Lung (tissue), 11 donors: ENCODE measurements at regions not wholly inside any gene's neighbourhood (a gene's known extent, or its start where the extent isn't known, plus 50 kb on each side); places are given as distances from the start of the nearest gene placed in this dataset.

Source experiments
- ATAC-seq: fragments of 200-7000 bp; cut with Tn5 transposase; one replicate; pipeline ENCODE4 v1.9.1; 2020; ENCODE audit warnings: moderate number of reproducible peaks; ENCODE audit not compliant: insufficient read depth, low FRiP score
- DNase-seq, 3 donors: peaks; one replicate each; pipeline ENCODE4 v3.0.0-alpha.2; 2013 to 2017
- H3K27ac ChIP-seq, 2 donors: one replicate each; pipeline ENCODE4 v1.5.1; 2013; ENCODE audit warnings: mild to moderate bottlenecking in 2 of 2, moderate library complexity in 2 of 2, control low read depth in 1 of 2, inconsistent platforms in 1 of 2, low read depth in 1 of 2, low read length in 1 of 2
- H3K27me3 ChIP-seq, 3 donors: one replicate each; pipeline ENCODE4 v1.5.1; 2013; ENCODE audit warnings: low read length in 2 of 3; ENCODE audit not compliant: control insufficient read depth in 3 of 3, insufficient read depth in 3 of 3
- H3K36me3 ChIP-seq, 4 donors: one replicate each; pipeline ENCODE4 v1.5.1; 2013; ENCODE audit warnings: low read length in 4 of 4, mild to moderate bottlenecking in 1 of 4, moderate library complexity in 1 of 4; ENCODE audit not compliant: control insufficient read depth in 4 of 4, insufficient read depth in 4 of 4
- H3K4me1 ChIP-seq, 5 donors: one replicate each; pipeline ENCODE4 v1.5.1; 2013; ENCODE audit warnings: low read length in 5 of 5, mild to moderate bottlenecking in 2 of 5, moderate library complexity in 1 of 5; ENCODE audit not compliant: control insufficient read depth in 5 of 5, insufficient read depth in 5 of 5
- H3K4me3 ChIP-seq: one replicate; pipeline ENCODE4 v1.5.1; 2013; ENCODE audit warnings: mild to moderate bottlenecking, control low read depth, moderate library complexity
- H3K9ac ChIP-seq, 2 donors: one replicate each; pipeline ENCODE4 v1.5.1; 2013; ENCODE audit warnings: low read length in 2 of 2, control low read depth in 1 of 2; ENCODE audit not compliant: insufficient read depth in 1 of 2
- H3K9me3 ChIP-seq, 4 donors: one replicate each; pipeline ENCODE4 v1.5.1; 2013; ENCODE audit warnings: low read length in 3 of 4, mild to moderate bottlenecking in 1 of 4, moderate library complexity in 1 of 4; ENCODE audit not compliant: control insufficient read depth in 4 of 4, insufficient read depth in 3 of 4
- WGBS, 2 donors: extraction: QIAGEN DNeasy Blood & Tissue Kit; methylation state at CpG; one replicate each; pipeline ENCODE4 v1.1.7; 2013; 5-methylcytosine and 5-hydroxymethylcytosine counted together
- TF ChIP-seq, protein P1 (sequence below): IDR thresholded peaks from 2 replicates; pipeline ENCODE4 v1.5.1; 2012; ENCODE audit warnings: mild to moderate bottlenecking; ENCODE audit errors: control extremely low read depth, extremely low read depth
- donor health status: control.
- donor health status: control.
- donor health status: Bipolar disorder and iron deficiency.
- donor health status: healthy.
- donor health status: DM: yes; HTN: yes; CAD: no.

DNA sequence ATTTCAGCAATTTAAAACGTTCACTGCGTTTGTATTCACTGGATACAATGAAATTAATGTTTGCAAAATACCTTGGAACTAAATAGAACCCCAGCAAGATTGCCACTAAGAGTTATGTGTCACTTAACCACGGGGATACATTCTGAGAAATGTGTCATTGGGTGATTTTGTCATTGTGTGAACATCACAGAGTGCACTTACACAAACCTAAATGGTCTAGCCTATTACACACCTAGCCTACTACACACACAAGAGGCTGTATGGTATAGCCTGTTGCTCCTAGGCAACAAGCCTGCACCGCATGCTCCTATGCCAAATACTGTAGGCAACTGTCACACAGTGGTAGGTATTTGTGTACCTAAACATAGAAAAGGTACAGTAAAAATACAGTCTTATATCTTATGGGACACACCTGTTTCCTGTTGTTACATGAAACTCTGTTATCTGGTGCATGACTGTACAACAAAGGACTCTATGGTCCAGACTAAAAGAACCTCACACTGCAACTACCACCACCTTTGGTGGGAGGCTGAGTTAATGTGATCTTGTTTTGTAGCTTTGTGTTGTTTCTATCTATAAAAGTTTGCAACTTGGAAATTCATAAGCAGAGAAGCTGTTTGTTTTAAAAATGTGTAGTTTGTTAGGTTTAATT is 92.2 kb upstream of the NTRK3 start:
- Histone ChIP-seq H3K27ac (no peak overlapping the region), H3K27me3 (no peaks in the 10 kb centered on the region), H3K4me3 (no peak overlapping the region), H3K36me3 (no peaks in the 10 kb centered on the region), H3K4me1 (no peaks in the 10 kb centered on the region), H3K9ac (no peak overlapping the region), H3K9me3 (peaks cover 0 to 6% (median 5%) of the 10 kb centered on the region in 4 donors)
- WGBS, 2 donors: 61 to 72% methylated on average over 4 of the region's 4 CpGs
- ATAC-seq: no peak
- TF ChIP-seq, protein P1, sequence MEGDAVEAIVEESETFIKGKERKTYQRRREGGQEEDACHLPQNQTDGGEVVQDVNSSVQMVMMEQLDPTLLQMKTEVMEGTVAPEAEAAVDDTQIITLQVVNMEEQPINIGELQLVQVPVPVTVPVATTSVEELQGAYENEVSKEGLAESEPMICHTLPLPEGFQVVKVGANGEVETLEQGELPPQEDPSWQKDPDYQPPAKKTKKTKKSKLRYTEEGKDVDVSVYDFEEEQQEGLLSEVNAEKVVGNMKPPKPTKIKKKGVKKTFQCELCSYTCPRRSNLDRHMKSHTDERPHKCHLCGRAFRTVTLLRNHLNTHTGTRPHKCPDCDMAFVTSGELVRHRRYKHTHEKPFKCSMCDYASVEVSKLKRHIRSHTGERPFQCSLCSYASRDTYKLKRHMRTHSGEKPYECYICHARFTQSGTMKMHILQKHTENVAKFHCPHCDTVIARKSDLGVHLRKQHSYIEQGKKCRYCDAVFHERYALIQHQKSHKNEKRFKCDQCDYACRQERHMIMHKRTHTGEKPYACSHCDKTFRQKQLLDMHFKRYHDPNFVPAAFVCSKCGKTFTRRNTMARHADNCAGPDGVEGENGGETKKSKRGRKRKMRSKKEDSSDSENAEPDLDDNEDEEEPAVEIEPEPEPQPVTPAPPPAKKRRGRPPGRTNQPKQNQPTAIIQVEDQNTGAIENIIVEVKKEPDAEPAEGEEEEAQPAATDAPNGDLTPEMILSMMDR: no peak
- DNase-seq: no peak

DNA sequence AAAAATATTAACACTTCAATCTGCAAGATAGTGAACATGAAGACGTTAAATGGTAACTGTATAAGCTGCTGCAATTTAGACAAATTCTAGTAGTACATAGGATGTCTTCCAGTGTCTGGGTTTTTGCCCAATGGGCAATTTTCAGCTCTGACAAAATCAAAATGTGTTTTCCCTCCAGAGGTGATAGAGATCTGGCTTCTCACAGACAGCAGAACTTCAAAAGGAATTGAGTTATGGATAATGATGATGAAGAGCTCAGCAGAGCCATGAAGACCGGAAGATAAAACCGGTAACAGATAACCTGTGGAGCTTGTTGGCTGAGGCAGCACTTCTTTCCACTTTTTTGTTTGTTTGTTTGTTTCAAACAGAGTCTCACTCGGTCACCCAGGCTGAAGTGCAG is 89.4 kb upstream of the NTRK3 start:
- no peak for ATAC-seq
- H3K9me3 ChIP-seq: peaks cover 0 to 5% (median 0%) of the 10 kb centered on the region in 4 donors
- no peaks in the 10 kb centered on the region for H3K36me3 ChIP-seq
- no peak for DNase-seq
- no peaks in the 10 kb centered on the region for H3K4me1 ChIP-seq
- no peak overlapping the region for H3K27ac ChIP-seq
- H3K4me3 ChIP-seq: no peak overlapping the region
- WGBS, 2 donors: 63 to 80% methylated on average over 4 of the region's 4 CpGs
- H3K9ac ChIP-seq: no peak overlapping the region
- no peaks in the 10 kb centered on the region for H3K27me3 ChIP-seq
- TF ChIP-seq, protein P1: no peak

DNA sequence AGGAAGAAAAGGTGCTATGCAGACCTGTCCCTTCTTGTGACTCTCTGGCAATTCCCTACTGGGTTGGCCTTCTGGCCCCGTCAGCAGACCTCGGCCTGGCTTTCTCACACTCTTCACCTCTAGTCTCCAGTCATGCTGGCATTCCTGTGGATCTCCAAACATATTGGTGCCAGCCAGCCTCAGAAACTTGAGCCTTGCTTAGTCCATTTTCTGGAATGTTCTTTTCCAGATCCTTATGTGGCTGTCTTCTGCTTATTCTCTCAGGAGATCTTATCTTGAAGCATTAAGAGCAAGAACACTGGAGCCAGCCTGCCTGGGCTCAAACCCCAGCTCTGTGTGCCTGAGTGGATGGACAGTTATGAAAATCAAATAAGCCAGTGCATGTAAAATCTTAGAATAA is 88.2 kb upstream of the NTRK3 start:
- Histone ChIP-seq H3K36me3 (no peaks in the 10 kb centered on the region), H3K9me3 (peaks cover 0 to 5% (median 0%) of the 10 kb centered on the region in 4 donors), H3K4me1 (no peaks in the 10 kb centered on the region), H3K27me3 (no peaks in the 10 kb centered on the region), H3K27ac (no peak overlapping the region), H3K4me3 (no peak overlapping the region), H3K9ac (no peak overlapping the region)
- TF ChIP-seq, protein P1: no peak
- DNase-seq: no peak
- no peak for ATAC-seq
- WGBS, 2 donors: 81 to 86% methylated on average over 2 of the region's 2 CpGs

DNA sequence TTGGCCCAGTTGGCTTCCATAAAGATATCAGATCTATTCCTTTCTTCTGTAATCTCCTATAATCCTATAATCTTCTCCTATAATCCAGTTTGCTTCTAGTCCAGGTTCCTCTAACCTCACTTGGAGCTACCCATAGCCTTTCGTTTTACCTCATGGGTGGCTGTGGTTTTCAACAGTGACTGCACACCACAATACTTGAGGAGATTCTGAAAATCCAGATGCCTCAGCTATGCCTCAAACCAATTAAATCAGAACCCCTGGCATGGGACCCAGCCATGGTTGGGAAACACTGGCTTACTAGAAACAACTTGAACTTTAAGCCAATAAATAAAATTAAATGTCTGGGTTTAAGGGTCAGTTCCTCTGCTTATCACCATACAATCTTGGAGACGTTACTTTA is 86.1 kb upstream of the NTRK3 start:
- Histone ChIP-seq H3K27me3 (no peaks in the 10 kb centered on the region), H3K4me1 (no peaks in the 10 kb centered on the region), H3K9ac (no peak overlapping the region), H3K36me3 (no peaks in the 10 kb centered on the region), H3K4me3 (no peak overlapping the region), H3K9me3 (peaks cover 0 to 5% (median 0%) of the 10 kb centered on the region in 4 donors), H3K27ac (no peak overlapping the region)
- WGBS, 2 donors: 63 to 87% methylated on average over 2 of the region's 2 CpGs
- TF ChIP-seq, protein P1: no peak
- no peak for DNase-seq
- no peak for ATAC-seq
